ENCODE measurements at regions not wholly inside any gene's neighbourhood (a gene's known extent, or its start where the extent isn't known, plus 50 kb on each side); places are given as distances from the start of the nearest gene placed in this dataset.

- Histone ChIP-seq H3K79me2 (ENCODE audit: insufficient read depth, low read depth) (no peaks in the 10 kb centered on the region), H4K20me1 (ENCODE audit: insufficient read depth) (no peaks in the 10 kb centered on the region), H3K4me3 (IDR thresholded peaks at IDR 0.05; ENCODE audit: insufficient read depth, low read depth, low read length) (no peak overlapping the region), H3K9ac (no peak overlapping the region), H2AFZ (ENCODE audit: low read depth) (no peak overlapping the region), H3K36me3 (ENCODE audit: insufficient read depth) (no peaks in the 10 kb centered on the region), H3K27ac (no peak overlapping the region), H3K4me2 (no peak overlapping the region), H3K27me3 (ENCODE audit: insufficient read depth, low read depth) (no peaks in the 10 kb centered on the region), H3K4me1 (ENCODE audit: low read depth, poor library complexity, severe bottlenecking) (no peaks in the 10 kb centered on the region)
- TF ChIP-seq CTCF (conservative IDR thresholded peaks at IDR 0.05; ENCODE audit: low read depth, low read length), result no peak
These were observed 101.2 kb upstream of the SMAD3 start for GRCh38 chr15:66964111-66964738.

DNA sequence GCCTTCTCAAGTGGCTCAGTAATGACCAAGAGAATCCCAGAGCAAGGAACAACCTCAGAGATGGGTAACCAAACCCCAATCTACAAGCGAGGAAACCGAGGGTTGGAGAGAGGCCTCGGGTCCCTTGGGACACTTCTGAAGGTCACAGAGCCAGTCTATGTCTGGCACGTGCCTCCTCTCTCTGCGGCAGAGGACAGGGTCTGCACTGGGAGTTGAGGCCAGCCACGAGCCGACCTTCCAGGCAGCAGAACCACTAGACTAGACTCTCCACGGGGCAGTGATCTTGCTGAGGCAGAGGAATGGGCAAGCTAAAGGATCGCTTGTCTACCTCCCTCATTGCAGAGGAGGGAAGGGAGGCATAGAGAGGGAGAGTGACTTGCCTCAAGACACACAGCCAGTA, 100.6 kb upstream of the SMAD3 start:
- no peaks in the 10 kb centered on the region for H3K79me2 ChIP-seq (ENCODE audit: insufficient read depth, low read depth)
- TF ChIP-seq CTCF (conservative IDR thresholded peaks at IDR 0.05; ENCODE audit: low read depth, low read length), result no peak
- H2AFZ ChIP-seq (ENCODE audit: low read depth), result no peak overlapping the region
- no peaks in the 10 kb centered on the region for H4K20me1 ChIP-seq (ENCODE audit: insufficient read depth)
- no peaks in the 10 kb centered on the region for H3K4me1 ChIP-seq (ENCODE audit: low read depth, poor library complexity, severe bottlenecking)
- H3K4me2 ChIP-seq, result no peak overlapping the region
- H3K27ac ChIP-seq, result no peak overlapping the region
- H3K36me3 ChIP-seq (ENCODE audit: insufficient read depth), result no peaks in the 10 kb centered on the region
- H3K9ac ChIP-seq, result no peak overlapping the region
- no peak overlapping the region for H3K4me3 ChIP-seq (IDR thresholded peaks at IDR 0.05; ENCODE audit: insufficient read depth, low read depth, low read length)
- H3K27me3 ChIP-seq (ENCODE audit: insufficient read depth, low read depth), result no peaks in the 10 kb centered on the region

GRCh38 chr15:66965201-66965900, 100.1 kb upstream of the SMAD3 start:
- Histone ChIP-seq H3K27me3 (ENCODE audit: insufficient read depth, low read depth) (no peaks in the 10 kb centered on the region), H3K4me1 (ENCODE audit: low read depth, poor library complexity, severe bottlenecking) (no peaks in the 10 kb centered on the region), H2AFZ (ENCODE audit: low read depth) (no peak overlapping the region), H4K20me1 (ENCODE audit: insufficient read depth) (no peaks in the 10 kb centered on the region), H3K4me2 (no peak overlapping the region), H3K27ac (no peak overlapping the region), H3K4me3 (IDR thresholded peaks at IDR 0.05; ENCODE audit: insufficient read depth, low read depth, low read length) (no peak overlapping the region), H3K36me3 (ENCODE audit: insufficient read depth) (no peaks in the 10 kb centered on the region), H3K9ac (no peak overlapping the region), H3K79me2 (ENCODE audit: insufficient read depth, low read depth) (no peaks in the 10 kb centered on the region)
- no peak for TF ChIP-seq CTCF (conservative IDR thresholded peaks at IDR 0.05; ENCODE audit: low read depth, low read length)

DNA sequence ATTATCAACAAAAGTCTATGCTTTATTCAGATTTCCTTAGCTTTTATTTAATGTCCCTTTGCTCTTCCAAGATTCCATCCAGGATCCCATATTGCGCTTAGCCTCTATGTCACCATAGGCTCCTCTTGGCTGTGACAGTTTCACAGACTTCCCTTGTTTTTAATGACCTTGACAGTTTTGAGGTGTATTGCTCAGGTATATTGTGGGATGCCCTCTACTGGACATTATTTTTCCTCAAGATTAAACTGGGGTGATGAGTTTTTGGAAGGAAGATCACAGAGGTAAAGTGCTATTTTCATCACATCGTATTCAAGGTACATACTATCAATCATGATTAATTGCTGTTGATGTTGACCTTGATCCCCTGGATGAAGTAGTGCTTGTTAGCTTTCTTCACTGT, 99.1 kb upstream of the SMAD3 start:
- Histone ChIP-seq H4K20me1 (ENCODE audit: insufficient read depth) (no peaks in the 10 kb centered on the region), H3K27ac (no peak overlapping the region), H3K4me1 (ENCODE audit: low read depth, poor library complexity, severe bottlenecking) (no peaks in the 10 kb centered on the region), H3K79me2 (ENCODE audit: insufficient read depth, low read depth) (no peaks in the 10 kb centered on the region), H3K4me2 (no peak overlapping the region), H3K27me3 (ENCODE audit: insufficient read depth, low read depth) (no peaks in the 10 kb centered on the region), H3K9ac (no peak overlapping the region), H2AFZ (ENCODE audit: low read depth) (no peak overlapping the region), H3K4me3 (IDR thresholded peaks at IDR 0.05; ENCODE audit: insufficient read depth, low read depth, low read length) (no peak overlapping the region), H3K36me3 (ENCODE audit: insufficient read depth) (no peaks in the 10 kb centered on the region)
- TF ChIP-seq CTCF (conservative IDR thresholded peaks at IDR 0.05; ENCODE audit: low read depth, low read length), result 0 out of 2 replicates have a peak, but pooled peaks have one; percentile 34
